ENCODE measurements at regions not wholly inside any gene's neighbourhood (a gene's known extent, or its start where the extent isn't known, plus 50 kb on each side); places are given as distances from the start of the nearest gene placed in this dataset.
A peak's percentile ranks its signal among the peaks of the same experiment; 100 is the strongest.

- H3K4me3 ChIP-seq (ENCODE audit: low read depth, low read length) = no peak overlapping the region
- no peak for TF ChIP-seq CTCF (IDR thresholded peaks at IDR 0.05; ENCODE audit: borderline replicate concordance, insufficient read depth, low read depth, low read length)
Measured at GRCh38 chr12:127272864-127273263, 994.1 kb upstream of the TMEM132C start.

DNA sequence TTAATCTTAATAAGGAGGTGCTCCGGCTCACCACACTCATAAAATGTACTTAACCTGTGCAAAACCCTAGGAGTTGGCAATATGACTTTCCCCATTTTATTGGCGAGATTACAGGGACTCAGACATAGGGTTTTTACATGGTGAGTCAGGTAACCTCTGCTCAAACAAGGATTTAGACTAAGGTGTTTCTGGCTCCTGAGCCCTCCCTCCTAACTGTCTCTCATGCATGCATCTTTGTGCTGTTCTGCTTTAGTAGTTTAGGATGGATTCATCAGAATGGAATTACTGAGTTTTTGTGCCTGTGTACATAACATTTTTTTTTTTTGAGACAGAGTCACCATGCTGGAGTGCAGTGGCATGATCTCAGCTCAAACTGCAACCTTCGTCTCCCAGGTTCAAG lies 993.3 kb upstream of the TMEM132C start:
- H3K4me3 ChIP-seq (ENCODE audit: low read depth, low read length) = no peak overlapping the region
- TF ChIP-seq CTCF (IDR thresholded peaks at IDR 0.05; ENCODE audit: borderline replicate concordance, insufficient read depth, low read depth, low read length) = no peak

- H3K4me3 ChIP-seq (ENCODE audit: low read depth, low read length) = no peak overlapping the region
- TF ChIP-seq CTCF (IDR thresholded peaks at IDR 0.05; ENCODE audit: borderline replicate concordance, insufficient read depth, low read depth, low read length) = no peak
Measured at GRCh38 chr12:127275416-127275815, 991.6 kb upstream of the TMEM132C start.

DNA sequence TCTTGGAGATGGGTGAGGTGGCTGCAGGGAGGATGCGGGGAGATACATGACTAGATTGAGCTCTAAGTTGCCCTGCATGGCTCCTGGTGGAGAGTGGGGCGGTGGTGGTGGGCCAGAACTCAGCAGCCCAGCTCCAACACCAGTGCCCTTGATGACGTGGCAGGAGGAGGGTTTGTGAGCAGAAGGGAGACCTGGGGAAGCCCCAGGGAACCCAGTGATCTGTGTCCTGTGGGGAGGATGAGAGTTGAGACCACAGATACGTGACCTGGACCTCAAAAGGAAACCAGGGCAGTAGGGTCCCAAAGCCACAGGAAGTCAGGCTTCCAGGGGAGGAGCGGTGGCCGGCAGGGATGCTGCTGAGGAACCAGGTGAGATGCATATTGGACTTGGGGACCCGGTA lies 989.1 kb upstream of the TMEM132C start:
- TF ChIP-seq CTCF (IDR thresholded peaks at IDR 0.05; ENCODE audit: borderline replicate concordance, insufficient read depth, low read depth, low read length) = no peak
- H3K4me3 ChIP-seq (ENCODE audit: low read depth, low read length) = no peak overlapping the region

GRCh38 chr12:127278351-127278750 lies 988.6 kb upstream of the TMEM132C start:
- no peak overlapping the region for H3K4me3 ChIP-seq (ENCODE audit: low read depth, low read length)
- TF ChIP-seq CTCF (IDR thresholded peaks at IDR 0.05; ENCODE audit: borderline replicate concordance, insufficient read depth, low read depth, low read length) = no peak

GRCh38 chr12:127280393-127281275 lies 986.3 kb upstream of the TMEM132C start:
- peak; percentile 89 for TF ChIP-seq CTCF (IDR thresholded peaks at IDR 0.05; ENCODE audit: borderline replicate concordance, insufficient read depth, low read depth, low read length)
- H3K4me3 ChIP-seq (ENCODE audit: low read depth, low read length) = no peak overlapping the region

Measured in GM12875 (cell line).